Liver (tissue), 8 donors: ENCODE measurements at regions not wholly inside any gene's neighbourhood (a gene's known extent, or its start where the extent isn't known, plus 50 kb on each side); places are given as distances from the start of the nearest gene placed in this dataset.

Experiments used
- DNase-seq: peaks from one replicate; pipeline ENCODE4 v3.0.0-alpha.2; 2017; ENCODE audit warnings: low spot score
- H3K27ac ChIP-seq, 2 donors: one replicate each; pipeline ENCODE4 v1.7.0; 2013; ENCODE audit warnings: inconsistent platforms in 2 of 2, low read length in 2 of 2, control low read depth in 1 of 2, low read depth in 1 of 2, mild to moderate bottlenecking in 1 of 2
- H3K27me3 ChIP-seq, 4 donors: one replicate each; pipeline versions ENCODE4 v1.6.1 to v1.7.0; 2013; ENCODE audit warnings: low read length in 3 of 4, inconsistent platforms in 1 of 4, mild to moderate bottlenecking in 1 of 4, moderate library complexity in 1 of 4; ENCODE audit not compliant: control insufficient read depth in 4 of 4, insufficient read depth in 4 of 4
- H3K36me3 ChIP-seq, 4 donors: one replicate each; pipeline versions ENCODE4 v1.6.1 to v1.7.0; 2013; ENCODE audit warnings: low read length in 3 of 4, mild to moderate bottlenecking in 3 of 4, low read depth in 1 of 4, moderate library complexity in 1 of 4; ENCODE audit not compliant: control insufficient read depth in 4 of 4, insufficient read depth in 3 of 4
- H3K4me1 ChIP-seq, 4 donors: one replicate each; pipeline versions ENCODE4 v1.6.1 to v1.7.0; 2013; ENCODE audit warnings: low read length in 3 of 4, mild to moderate bottlenecking in 3 of 4, moderate library complexity in 1 of 4; ENCODE audit not compliant: control insufficient read depth in 4 of 4, insufficient read depth in 4 of 4
- H3K4me3 ChIP-seq, 3 donors: one replicate each; pipeline versions ENCODE4 v1.6.1 to v1.7.0; 2013; ENCODE audit warnings: low read length in 3 of 3, control low read depth in 1 of 3, low read depth in 1 of 3, mild to moderate bottlenecking in 1 of 3
- H3K9ac ChIP-seq, 2 donors: one replicate each; pipeline ENCODE4 v1.7.0; 2013; ENCODE audit warnings: low read length in 2 of 2, mild to moderate bottlenecking in 2 of 2, moderate library complexity in 2 of 2, control low read depth in 1 of 2, low read depth in 1 of 2
- H3K9me3 ChIP-seq, 4 donors: one replicate each; pipeline versions ENCODE4 v1.6.1 to v1.7.0; 2013; ENCODE audit warnings: low read length in 3 of 4; ENCODE audit not compliant: control insufficient read depth in 4 of 4
- ATF3 ChIP-seq: IDR thresholded peaks from 2 replicates; pipeline ENCODE4 v1.6.1; 2016; ENCODE audit warnings: antibody characterized with exemption
- EGR1 ChIP-seq, 2 donors: IDR thresholded peaks; 2 replicates each; pipeline ENCODE4 v1.6.1; 2016 to 2018; ENCODE audit warnings: antibody characterized with exemption in 2 of 2, low read depth in 2 of 2
- MAX ChIP-seq: IDR thresholded peaks from 2 replicates; pipeline ENCODE4 v1.6.1; 2016; ENCODE audit warnings: antibody characterized with exemption
- NR2F2 ChIP-seq: IDR thresholded peaks from 2 replicates; pipeline ENCODE4 v1.6.1; 2016; ENCODE audit warnings: antibody characterized with exemption
- RAD21 ChIP-seq, 2 donors: IDR thresholded peaks; 2 replicates each; pipeline ENCODE4 v1.6.1; 2016; ENCODE audit warnings: antibody characterized with exemption in 2 of 2, mild to moderate bottlenecking in 2 of 2
- RXRA ChIP-seq, 2 donors: IDR thresholded peaks; 2 replicates each; pipeline ENCODE4 v1.6.1; 2017 to 2018; ENCODE audit warnings: antibody characterized with exemption in 2 of 2, mild to moderate bottlenecking in 1 of 2
- SP1 ChIP-seq: IDR thresholded peaks from 2 replicates; pipeline ENCODE4 v1.6.1; 2018; ENCODE audit warnings: antibody characterized with exemption, mild to moderate bottlenecking
- TAF1 ChIP-seq: conservative IDR thresholded peaks from 2 replicates; pipeline ENCODE4 v1.6.1; 2016; ENCODE audit warnings: antibody characterized with exemption, mild to moderate bottlenecking
- YY1 ChIP-seq: IDR thresholded peaks from 2 replicates; pipeline ENCODE4 v1.6.1; 2016; ENCODE audit warnings: antibody characterized with exemption, mild to moderate bottlenecking
- WGBS: extraction: QIAGEN DNeasy Blood & Tissue Kit; methylation state at CpG from one replicate; pipeline ENCODE4 v1.1.7; 2013; 5-methylcytosine and 5-hydroxymethylcytosine counted together
- TF ChIP-seq, protein P1 (sequence below): IDR thresholded peaks from 2 replicates; pipeline ENCODE4 v1.6.1; 2016; ENCODE audit warnings: antibody characterized with exemption, mild to moderate bottlenecking
- TF ChIP-seq, protein P2 (sequence below): fragments of 150-350 bp; IDR thresholded peaks from 2 replicates; pipeline ENCODE4 v1.5.1; 2017; ENCODE audit warnings: improper control_type of control experiment, low read depth, low read length; ENCODE audit not compliant: missing input control
- donor health status: healthy.
- donor health status: healthy.
- donor health status: healthy.
- donor health status: healthy.
- donor health status: healthy.

DNA sequence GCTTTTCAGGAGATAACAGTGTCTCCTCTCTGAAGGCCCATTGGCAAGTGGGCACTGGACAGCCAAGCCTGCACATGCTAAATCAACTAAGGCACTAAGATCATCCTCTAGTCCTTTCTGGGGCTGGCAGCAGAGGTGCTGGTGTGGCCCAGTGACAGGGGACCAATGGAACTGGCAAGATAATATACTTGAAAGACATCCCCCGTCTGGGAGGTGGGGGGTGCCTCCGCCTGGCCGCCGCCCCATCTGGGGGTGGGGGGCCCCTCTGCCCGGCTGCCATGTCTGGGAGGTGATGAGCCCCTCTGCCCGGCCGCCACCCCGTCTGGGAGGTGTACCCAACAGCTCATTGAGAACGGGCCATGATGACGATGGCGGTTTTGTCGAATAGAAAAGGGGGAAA, 223.3 kb downstream of the UNC5CL start:
- TF ChIP-seq MAX (no peak), TAF1 (no peak), RAD21 (IDR thresholded peaks at IDR 0.05) (no peak), EGR1 (IDR thresholded peaks at IDR 0.05; ENCODE audit: low read depth in 2 of 2) (no peak), SP1 (no peak), ATF3 (no peak), RXRA (IDR thresholded peaks at IDR 0.05) (no peak), NR2F2 (no peak)
- TF ChIP-seq, protein P1, sequence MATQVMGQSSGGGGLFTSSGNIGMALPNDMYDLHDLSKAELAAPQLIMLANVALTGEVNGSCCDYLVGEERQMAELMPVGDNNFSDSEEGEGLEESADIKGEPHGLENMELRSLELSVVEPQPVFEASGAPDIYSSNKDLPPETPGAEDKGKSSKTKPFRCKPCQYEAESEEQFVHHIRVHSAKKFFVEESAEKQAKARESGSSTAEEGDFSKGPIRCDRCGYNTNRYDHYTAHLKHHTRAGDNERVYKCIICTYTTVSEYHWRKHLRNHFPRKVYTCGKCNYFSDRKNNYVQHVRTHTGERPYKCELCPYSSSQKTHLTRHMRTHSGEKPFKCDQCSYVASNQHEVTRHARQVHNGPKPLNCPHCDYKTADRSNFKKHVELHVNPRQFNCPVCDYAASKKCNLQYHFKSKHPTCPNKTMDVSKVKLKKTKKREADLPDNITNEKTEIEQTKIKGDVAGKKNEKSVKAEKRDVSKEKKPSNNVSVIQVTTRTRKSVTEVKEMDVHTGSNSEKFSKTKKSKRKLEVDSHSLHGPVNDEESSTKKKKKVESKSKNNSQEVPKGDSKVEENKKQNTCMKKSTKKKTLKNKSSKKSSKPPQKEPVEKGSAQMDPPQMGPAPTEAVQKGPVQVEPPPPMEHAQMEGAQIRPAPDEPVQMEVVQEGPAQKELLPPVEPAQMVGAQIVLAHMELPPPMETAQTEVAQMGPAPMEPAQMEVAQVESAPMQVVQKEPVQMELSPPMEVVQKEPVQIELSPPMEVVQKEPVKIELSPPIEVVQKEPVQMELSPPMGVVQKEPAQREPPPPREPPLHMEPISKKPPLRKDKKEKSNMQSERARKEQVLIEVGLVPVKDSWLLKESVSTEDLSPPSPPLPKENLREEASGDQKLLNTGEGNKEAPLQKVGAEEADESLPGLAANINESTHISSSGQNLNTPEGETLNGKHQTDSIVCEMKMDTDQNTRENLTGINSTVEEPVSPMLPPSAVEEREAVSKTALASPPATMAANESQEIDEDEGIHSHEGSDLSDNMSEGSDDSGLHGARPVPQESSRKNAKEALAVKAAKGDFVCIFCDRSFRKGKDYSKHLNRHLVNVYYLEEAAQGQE, result no peak
- 91% methylated on average over 12 of the region's 12 CpGs for WGBS
- no peaks in the 10 kb centered on the region for H3K9me3 ChIP-seq
- H3K36me3 ChIP-seq, result no peaks in the 10 kb centered on the region
- no peak for DNase-seq
- H3K4me1 ChIP-seq, result peaks cover 0 to 5% (median 1%) of the 10 kb centered on the region in 4 donors
- H3K27me3 ChIP-seq, result no peaks in the 10 kb centered on the region
- H3K4me3 ChIP-seq, result no peak overlapping the region
- H3K27ac ChIP-seq, result no peak overlapping the region
- H3K9ac ChIP-seq, result no peak overlapping the region

- H3K27me3 ChIP-seq, result no peaks in the 10 kb centered on the region
- TF ChIP-seq MAX (no peak), RAD21 (IDR thresholded peaks at IDR 0.05) (no peak), RXRA (IDR thresholded peaks at IDR 0.05) (no peak), YY1 (no peak)
- TF ChIP-seq, protein P2, sequence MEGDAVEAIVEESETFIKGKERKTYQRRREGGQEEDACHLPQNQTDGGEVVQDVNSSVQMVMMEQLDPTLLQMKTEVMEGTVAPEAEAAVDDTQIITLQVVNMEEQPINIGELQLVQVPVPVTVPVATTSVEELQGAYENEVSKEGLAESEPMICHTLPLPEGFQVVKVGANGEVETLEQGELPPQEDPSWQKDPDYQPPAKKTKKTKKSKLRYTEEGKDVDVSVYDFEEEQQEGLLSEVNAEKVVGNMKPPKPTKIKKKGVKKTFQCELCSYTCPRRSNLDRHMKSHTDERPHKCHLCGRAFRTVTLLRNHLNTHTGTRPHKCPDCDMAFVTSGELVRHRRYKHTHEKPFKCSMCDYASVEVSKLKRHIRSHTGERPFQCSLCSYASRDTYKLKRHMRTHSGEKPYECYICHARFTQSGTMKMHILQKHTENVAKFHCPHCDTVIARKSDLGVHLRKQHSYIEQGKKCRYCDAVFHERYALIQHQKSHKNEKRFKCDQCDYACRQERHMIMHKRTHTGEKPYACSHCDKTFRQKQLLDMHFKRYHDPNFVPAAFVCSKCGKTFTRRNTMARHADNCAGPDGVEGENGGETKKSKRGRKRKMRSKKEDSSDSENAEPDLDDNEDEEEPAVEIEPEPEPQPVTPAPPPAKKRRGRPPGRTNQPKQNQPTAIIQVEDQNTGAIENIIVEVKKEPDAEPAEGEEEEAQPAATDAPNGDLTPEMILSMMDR, result no peak
- TF ChIP-seq, protein P1, result no peak
- DNase-seq, result no peak
- H3K36me3 ChIP-seq, result no peaks in the 10 kb centered on the region
- peaks cover 0 to 7% (median 0%) of the 10 kb centered on the region in 4 donors for H3K4me1 ChIP-seq
- no peak overlapping the region for H3K9ac ChIP-seq
- no peak overlapping the region for H3K27ac ChIP-seq
- H3K9me3 ChIP-seq, result no peaks in the 10 kb centered on the region
- no peak overlapping the region for H3K4me3 ChIP-seq
Measured at GRCh38 chr6:40810171-40810570, 223.0 kb upstream of the LRFN2 start.
